ENCODE measurements at regions not wholly inside any gene's neighbourhood (a gene's known extent, or its start where the extent isn't known, plus 50 kb on each side); places are given as distances from the start of the nearest gene placed in this dataset.

DNA sequence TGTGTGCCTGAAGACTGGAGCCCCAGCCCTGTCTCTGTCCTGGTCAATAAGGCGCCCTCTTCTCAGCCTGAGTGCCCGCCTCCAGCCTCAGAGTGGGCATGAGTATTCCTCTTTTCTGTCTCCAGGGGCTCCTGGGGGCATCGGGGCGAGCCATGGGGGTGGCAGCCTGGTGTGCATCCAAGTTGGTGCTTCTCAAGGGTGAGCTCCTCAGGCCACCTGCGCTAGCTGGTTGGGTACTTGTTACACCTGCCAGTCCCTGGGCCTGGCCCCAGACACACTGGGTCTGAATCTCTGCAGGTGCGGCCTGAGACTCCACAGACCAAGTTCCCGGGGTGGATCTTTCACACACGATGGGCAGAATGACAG lies 168.6 kb upstream of the B3GAT1 start:
- no peaks in the 10 kb centered on the region for H3K4me1 ChIP-seq (ENCODE audit: control insufficient read depth, insufficient read depth, low read length)
- intact Hi-C loops (cut with micrococcal nuclease; ENCODE audit: unreplicated experiment) (no loop called here), in situ Hi-C loops (cut with HindIII; ENCODE audit: low pct_unique_long_range_greater_than_20kb, low sequenced_read_pairs) (no loop called here)
- ChIA-PET CTCF (no interaction called here), POLR2A (no interaction called here)
- DNase-seq (ENCODE audit: low read depth, low spot score) (no peak), ATAC-seq (no peak)
- no peak overlapping the region for H3K4me3 ChIP-seq (ENCODE audit: low read depth in 2 of 2, low read length in 2 of 2)
- TF ChIP-seq POLR2AphosphoS5 (IDR thresholded peaks at IDR 0.05; ENCODE audit: low read depth, low read length) (no peak), SIN3A (IDR thresholded peaks at IDR 0.05; ENCODE audit: borderline replicate concordance, insufficient read depth, low read depth, low read length) (no peak), TCF7L2 (IDR thresholded peaks at IDR 0.05; ENCODE audit: low read depth, low read length) (no peak)
- TF ChIP-seq, protein P1, sequence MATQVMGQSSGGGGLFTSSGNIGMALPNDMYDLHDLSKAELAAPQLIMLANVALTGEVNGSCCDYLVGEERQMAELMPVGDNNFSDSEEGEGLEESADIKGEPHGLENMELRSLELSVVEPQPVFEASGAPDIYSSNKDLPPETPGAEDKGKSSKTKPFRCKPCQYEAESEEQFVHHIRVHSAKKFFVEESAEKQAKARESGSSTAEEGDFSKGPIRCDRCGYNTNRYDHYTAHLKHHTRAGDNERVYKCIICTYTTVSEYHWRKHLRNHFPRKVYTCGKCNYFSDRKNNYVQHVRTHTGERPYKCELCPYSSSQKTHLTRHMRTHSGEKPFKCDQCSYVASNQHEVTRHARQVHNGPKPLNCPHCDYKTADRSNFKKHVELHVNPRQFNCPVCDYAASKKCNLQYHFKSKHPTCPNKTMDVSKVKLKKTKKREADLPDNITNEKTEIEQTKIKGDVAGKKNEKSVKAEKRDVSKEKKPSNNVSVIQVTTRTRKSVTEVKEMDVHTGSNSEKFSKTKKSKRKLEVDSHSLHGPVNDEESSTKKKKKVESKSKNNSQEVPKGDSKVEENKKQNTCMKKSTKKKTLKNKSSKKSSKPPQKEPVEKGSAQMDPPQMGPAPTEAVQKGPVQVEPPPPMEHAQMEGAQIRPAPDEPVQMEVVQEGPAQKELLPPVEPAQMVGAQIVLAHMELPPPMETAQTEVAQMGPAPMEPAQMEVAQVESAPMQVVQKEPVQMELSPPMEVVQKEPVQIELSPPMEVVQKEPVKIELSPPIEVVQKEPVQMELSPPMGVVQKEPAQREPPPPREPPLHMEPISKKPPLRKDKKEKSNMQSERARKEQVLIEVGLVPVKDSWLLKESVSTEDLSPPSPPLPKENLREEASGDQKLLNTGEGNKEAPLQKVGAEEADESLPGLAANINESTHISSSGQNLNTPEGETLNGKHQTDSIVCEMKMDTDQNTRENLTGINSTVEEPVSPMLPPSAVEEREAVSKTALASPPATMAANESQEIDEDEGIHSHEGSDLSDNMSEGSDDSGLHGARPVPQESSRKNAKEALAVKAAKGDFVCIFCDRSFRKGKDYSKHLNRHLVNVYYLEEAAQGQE (IDR thresholded peaks at IDR 0.05; ENCODE audit: insufficient read depth in 1 of 2, low read depth in 2 of 2, low read length in 1 of 2), result no peak
- TF ChIP-seq, protein P2, sequence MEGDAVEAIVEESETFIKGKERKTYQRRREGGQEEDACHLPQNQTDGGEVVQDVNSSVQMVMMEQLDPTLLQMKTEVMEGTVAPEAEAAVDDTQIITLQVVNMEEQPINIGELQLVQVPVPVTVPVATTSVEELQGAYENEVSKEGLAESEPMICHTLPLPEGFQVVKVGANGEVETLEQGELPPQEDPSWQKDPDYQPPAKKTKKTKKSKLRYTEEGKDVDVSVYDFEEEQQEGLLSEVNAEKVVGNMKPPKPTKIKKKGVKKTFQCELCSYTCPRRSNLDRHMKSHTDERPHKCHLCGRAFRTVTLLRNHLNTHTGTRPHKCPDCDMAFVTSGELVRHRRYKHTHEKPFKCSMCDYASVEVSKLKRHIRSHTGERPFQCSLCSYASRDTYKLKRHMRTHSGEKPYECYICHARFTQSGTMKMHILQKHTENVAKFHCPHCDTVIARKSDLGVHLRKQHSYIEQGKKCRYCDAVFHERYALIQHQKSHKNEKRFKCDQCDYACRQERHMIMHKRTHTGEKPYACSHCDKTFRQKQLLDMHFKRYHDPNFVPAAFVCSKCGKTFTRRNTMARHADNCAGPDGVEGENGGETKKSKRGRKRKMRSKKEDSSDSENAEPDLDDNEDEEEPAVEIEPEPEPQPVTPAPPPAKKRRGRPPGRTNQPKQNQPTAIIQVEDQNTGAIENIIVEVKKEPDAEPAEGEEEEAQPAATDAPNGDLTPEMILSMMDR (IDR thresholded peaks at IDR 0.05), result no peak
- BruUV-seq (replicated peaks), result no TSS peak
- peaks cover 17% of the 10 kb centered on the region; the same call in 1 of the 2 replicates for H3K27me3 ChIP-seq (ENCODE audit: control insufficient read depth, insufficient read depth, low read length)
- H3K9me3 ChIP-seq (ENCODE audit: control insufficient read depth, insufficient read depth, low read depth, low read length), result no peaks in the 10 kb centered on the region
- H3K36me3 ChIP-seq (ENCODE audit: control insufficient read depth, insufficient read depth, low read length), result no peaks in the 10 kb centered on the region
- H3K27ac ChIP-seq (ENCODE audit: low read length), result no peak overlapping the region

DNA sequence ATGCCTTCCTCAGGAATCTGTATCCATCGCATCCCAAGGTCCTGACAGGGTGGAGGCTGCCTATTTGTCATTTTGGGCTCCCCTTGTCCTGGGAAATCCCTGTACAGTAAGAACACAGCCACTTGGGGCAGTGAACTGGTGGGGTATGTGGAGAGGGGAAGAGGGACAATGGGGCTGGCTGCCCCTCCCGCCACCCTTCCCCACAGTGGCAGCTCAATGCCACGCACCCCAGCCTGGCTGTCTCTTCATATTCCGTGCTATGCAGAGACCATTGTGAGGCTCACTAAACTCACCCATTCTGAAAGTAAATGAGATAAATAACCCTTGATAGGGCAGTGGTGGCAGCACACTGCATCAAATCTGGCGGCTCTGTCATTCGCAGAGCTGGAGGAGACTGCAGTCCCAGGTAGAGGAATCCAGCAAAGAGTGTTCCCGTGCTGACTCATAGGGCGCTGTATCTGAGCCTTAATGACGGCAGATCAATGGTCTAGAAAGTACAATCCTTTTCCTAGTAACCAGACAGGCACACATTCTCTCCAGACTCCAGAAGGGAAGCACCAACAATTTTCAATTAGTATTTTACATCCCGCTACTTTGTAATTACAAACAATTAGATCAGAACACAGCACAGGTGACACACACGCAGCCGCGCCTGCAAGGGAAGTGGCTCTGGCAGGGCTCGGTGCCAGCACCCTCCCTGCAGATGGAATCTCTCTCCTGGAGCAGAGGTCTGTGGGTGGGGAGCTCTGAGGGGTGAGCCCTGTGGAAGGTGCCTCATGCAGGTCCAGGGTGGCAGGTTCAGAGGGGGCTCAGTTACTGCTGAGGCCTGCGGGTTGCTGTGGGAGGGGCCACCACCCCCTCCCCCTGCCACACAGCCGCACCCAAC lies 167.9 kb upstream of the B3GAT1 start:
- in situ Hi-C loops (cut with HindIII; ENCODE audit: low pct_unique_long_range_greater_than_20kb, low sequenced_read_pairs) (no loop called here), intact Hi-C loops (cut with micrococcal nuclease; ENCODE audit: unreplicated experiment) (loop anchor here (5.0 kb wide), 1 partner anchor 218 kb away; no protein-coding TSS in a partner anchor)
- Histone ChIP-seq H3K9me3 (ENCODE audit: control insufficient read depth, insufficient read depth, low read depth, low read length) (no peaks in the 10 kb centered on the region), H3K27ac (ENCODE audit: low read length) (no peak overlapping the region), H3K36me3 (ENCODE audit: control insufficient read depth, insufficient read depth, low read length) (no peaks in the 10 kb centered on the region), H3K4me1 (ENCODE audit: control insufficient read depth, insufficient read depth, low read length) (no peaks in the 10 kb centered on the region), H3K27me3 (ENCODE audit: control insufficient read depth, insufficient read depth, low read length) (peaks cover 17% of the 10 kb centered on the region; the same call in 1 of the 2 replicates), H3K4me3 (ENCODE audit: low read depth in 2 of 2, low read length in 2 of 2) (no peak overlapping the region)
- CTCF ChIA-PET, result no interaction called here
- POLR2A ChIA-PET, result no interaction called here
- TF ChIP-seq, protein P1 (IDR thresholded peaks at IDR 0.05; ENCODE audit: insufficient read depth in 1 of 2, low read depth in 2 of 2, low read length in 1 of 2), result no peak
- no peak for TF ChIP-seq SIN3A (IDR thresholded peaks at IDR 0.05; ENCODE audit: borderline replicate concordance, insufficient read depth, low read depth, low read length)
- TF ChIP-seq POLR2AphosphoS5 (IDR thresholded peaks at IDR 0.05; ENCODE audit: low read depth, low read length), result no peak
- no peak for TF ChIP-seq TCF7L2 (IDR thresholded peaks at IDR 0.05; ENCODE audit: low read depth, low read length)
- TF ChIP-seq, protein P2 (IDR thresholded peaks at IDR 0.05), result no peak; the same call in 1 of the 2 replicates
- ATAC-seq (peak; percentile 12; the same call in 1 of the 2 replicates), DNase-seq (ENCODE audit: low read depth, low spot score) (no peak)
- BruUV-seq (replicated peaks), result no TSS peak

All from Panc1 (cell line).